ENCODE measurements at regions not wholly inside any gene's neighbourhood (a gene's known extent, or its start where the extent isn't known, plus 50 kb on each side); places are given as distances from the start of the nearest gene placed in this dataset.

DNA sequence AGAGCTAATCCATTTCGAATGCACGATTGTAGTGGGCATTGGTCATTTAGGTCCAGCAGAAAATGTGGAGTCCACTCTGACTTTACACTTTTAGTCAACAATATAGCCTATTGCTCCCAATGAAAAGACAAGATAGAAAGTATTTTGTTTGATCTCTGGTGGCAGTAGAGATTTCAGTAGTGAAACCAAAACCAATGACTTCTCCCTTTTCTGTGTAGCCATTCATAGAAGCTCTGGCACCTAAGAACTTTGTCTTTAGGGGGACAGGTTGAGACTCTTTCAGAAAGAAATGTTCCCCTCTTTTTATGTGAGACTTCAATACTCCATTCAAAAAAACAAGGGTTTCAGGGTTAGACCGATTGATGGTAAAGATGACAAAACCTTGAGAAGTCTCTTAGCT lies 510.8 kb upstream of the POU3F2 start:
- TF ChIP-seq, protein P1, sequence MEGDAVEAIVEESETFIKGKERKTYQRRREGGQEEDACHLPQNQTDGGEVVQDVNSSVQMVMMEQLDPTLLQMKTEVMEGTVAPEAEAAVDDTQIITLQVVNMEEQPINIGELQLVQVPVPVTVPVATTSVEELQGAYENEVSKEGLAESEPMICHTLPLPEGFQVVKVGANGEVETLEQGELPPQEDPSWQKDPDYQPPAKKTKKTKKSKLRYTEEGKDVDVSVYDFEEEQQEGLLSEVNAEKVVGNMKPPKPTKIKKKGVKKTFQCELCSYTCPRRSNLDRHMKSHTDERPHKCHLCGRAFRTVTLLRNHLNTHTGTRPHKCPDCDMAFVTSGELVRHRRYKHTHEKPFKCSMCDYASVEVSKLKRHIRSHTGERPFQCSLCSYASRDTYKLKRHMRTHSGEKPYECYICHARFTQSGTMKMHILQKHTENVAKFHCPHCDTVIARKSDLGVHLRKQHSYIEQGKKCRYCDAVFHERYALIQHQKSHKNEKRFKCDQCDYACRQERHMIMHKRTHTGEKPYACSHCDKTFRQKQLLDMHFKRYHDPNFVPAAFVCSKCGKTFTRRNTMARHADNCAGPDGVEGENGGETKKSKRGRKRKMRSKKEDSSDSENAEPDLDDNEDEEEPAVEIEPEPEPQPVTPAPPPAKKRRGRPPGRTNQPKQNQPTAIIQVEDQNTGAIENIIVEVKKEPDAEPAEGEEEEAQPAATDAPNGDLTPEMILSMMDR (IDR thresholded peaks at IDR 0.05): no peak
- no peak for TF ChIP-seq POLR2A (IDR thresholded peaks at IDR 0.05)

Data from gastroesophageal sphincter (tissue), 3 donors.